Upper lobe of left lung (tissue), 6 donors: ENCODE measurements at regions not wholly inside any gene's neighbourhood (a gene's known extent, or its start where the extent isn't known, plus 50 kb on each side); places are given as distances from the start of the nearest gene placed in this dataset.

Experiments
- ATAC-seq, 2 donors: fragments of 200-7000 bp; cut with Tn5 transposase; one replicate each; pipeline ENCODE4 v1.9.1; 2022; ENCODE audit warnings: mild to moderate bottlenecking in 2 of 2, moderate library complexity in 2 of 2; ENCODE audit not compliant: low FRiP score in 2 of 2
- DNase-seq, 2 donors: peaks; one replicate each; pipeline ENCODE4 v3.0.0-alpha.2; 2019 to 2020
- H3K27ac ChIP-seq, 4 donors: fragments of 200-600 bp; sonication (generic); one replicate each; pipeline ENCODE4 v1.5.1; 2016 to 2019
- H3K27me3 ChIP-seq, 4 donors: fragments of 200-600 bp; sonication (generic); one replicate each; pipeline ENCODE4 v1.5.1; 2017 to 2019
- H3K36me3 ChIP-seq, 4 donors: fragments of 200-600 bp; sonication (generic); one replicate each; pipeline ENCODE4 v1.5.1; 2016 to 2019
- H3K4me1 ChIP-seq, 4 donors: fragments of 200-600 bp; sonication (generic); one replicate each; pipeline ENCODE4 v1.5.1; 2018 to 2019
- H3K4me3 ChIP-seq, 4 donors: fragments of 200-600 bp; sonication (generic); one replicate each; pipeline ENCODE4 v1.5.1; 2017 to 2019; ENCODE audit warnings: mild to moderate bottlenecking in 2 of 4, moderate library complexity in 1 of 4
- H3K9me3 ChIP-seq, 4 donors: fragments of 200-600 bp; sonication (generic); one replicate each; pipeline ENCODE4 v1.5.1; 2018 to 2019
- EP300 ChIP-seq, 4 donors: sonication (generic); formaldehyde crosslinking; IDR thresholded peaks; one replicate each; pipeline ENCODE4 v1.5.1; 2017; ENCODE audit warnings: antibody characterized with exemption in 4 of 4, control low read depth in 2 of 4
- POLR2A ChIP-seq, 4 donors: fragments of 450-650 bp; IDR thresholded peaks; one replicate each; pipeline ENCODE4 v1.5.1; 2016 to 2017; ENCODE audit warnings: antibody characterized with exemption in 4 of 4, mild to moderate bottlenecking in 2 of 4
- POLR2AphosphoS5 ChIP-seq, 2 donors: sonication (generic); formaldehyde crosslinking; IDR thresholded peaks; one replicate each; pipeline ENCODE4 v1.5.1; 2017; ENCODE audit warnings: antibody characterized with exemption in 2 of 2
- WGBS, 2 donors: methylation state at CpG; one replicate each; pipeline ENCODE4 v1.1.5; 2017 to 2018; 5-methylcytosine and 5-hydroxymethylcytosine counted together
- TF ChIP-seq, protein P1 (sequence below), 6 experiments: fragments of 450-650 bp in 4 of 6; fragments of 200-600 bp in 2 of 6; sonication (generic) in 2 of 6; IDR thresholded peaks; one replicate each; pipeline ENCODE4 v1.5.1; 2016 to 2019; ENCODE audit warnings: antibody characterized with exemption in 6 of 6
- donor health status: DM: no; HTN: no; CAD: no; lungs with moderate emphysema.
- donor health status: DM: no; HTN: yes; CAD: no; lungs with severe emphysema.

- H3K4me3 ChIP-seq = no peak overlapping the region
- no peaks in the 10 kb centered on the region for H3K36me3 ChIP-seq
- no peak for TF ChIP-seq POLR2AphosphoS5 (IDR thresholded peaks at IDR 0.05)
- no peak for TF ChIP-seq EP300 (IDR thresholded peaks at IDR 0.05)
- TF ChIP-seq POLR2A (IDR thresholded peaks at IDR 0.05) = no peak
- TF ChIP-seq, protein P1, sequence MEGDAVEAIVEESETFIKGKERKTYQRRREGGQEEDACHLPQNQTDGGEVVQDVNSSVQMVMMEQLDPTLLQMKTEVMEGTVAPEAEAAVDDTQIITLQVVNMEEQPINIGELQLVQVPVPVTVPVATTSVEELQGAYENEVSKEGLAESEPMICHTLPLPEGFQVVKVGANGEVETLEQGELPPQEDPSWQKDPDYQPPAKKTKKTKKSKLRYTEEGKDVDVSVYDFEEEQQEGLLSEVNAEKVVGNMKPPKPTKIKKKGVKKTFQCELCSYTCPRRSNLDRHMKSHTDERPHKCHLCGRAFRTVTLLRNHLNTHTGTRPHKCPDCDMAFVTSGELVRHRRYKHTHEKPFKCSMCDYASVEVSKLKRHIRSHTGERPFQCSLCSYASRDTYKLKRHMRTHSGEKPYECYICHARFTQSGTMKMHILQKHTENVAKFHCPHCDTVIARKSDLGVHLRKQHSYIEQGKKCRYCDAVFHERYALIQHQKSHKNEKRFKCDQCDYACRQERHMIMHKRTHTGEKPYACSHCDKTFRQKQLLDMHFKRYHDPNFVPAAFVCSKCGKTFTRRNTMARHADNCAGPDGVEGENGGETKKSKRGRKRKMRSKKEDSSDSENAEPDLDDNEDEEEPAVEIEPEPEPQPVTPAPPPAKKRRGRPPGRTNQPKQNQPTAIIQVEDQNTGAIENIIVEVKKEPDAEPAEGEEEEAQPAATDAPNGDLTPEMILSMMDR (IDR thresholded peaks at IDR 0.05) = no peak
- ATAC-seq (no peak), DNase-seq (no peak)
- 45 to 72% methylated on average over 1 of the region's 1 CpG for WGBS, 2 donors
- H3K4me1 ChIP-seq = no peaks in the 10 kb centered on the region
- no peak overlapping the region for H3K27ac ChIP-seq
- H3K27me3 ChIP-seq = no peaks in the 10 kb centered on the region
- H3K9me3 ChIP-seq = no peaks in the 10 kb centered on the region
Measured at GRCh38 chr3:94612631-94613030, 549.8 kb downstream of the NSUN3 start.

- no peak for TF ChIP-seq POLR2AphosphoS5 (IDR thresholded peaks at IDR 0.05)
- TF ChIP-seq POLR2A (IDR thresholded peaks at IDR 0.05) = no peak
- TF ChIP-seq, protein P1 (IDR thresholded peaks at IDR 0.05) = no peak
- DNase-seq (no peak), ATAC-seq (no peak)
- no peaks in the 10 kb centered on the region for H3K27me3 ChIP-seq
- WGBS, 2 donors = 64 to 78% methylated on average over 4 of the region's 4 CpGs
- no peaks in the 10 kb centered on the region for H3K4me1 ChIP-seq
- H3K27ac ChIP-seq = no peak overlapping the region
- H3K36me3 ChIP-seq = no peaks in the 10 kb centered on the region
- H3K4me3 ChIP-seq = no peak overlapping the region
- H3K9me3 ChIP-seq = no peaks in the 10 kb centered on the region
Measured at GRCh38 chr3:94614192-94614591, 551.3 kb downstream of the NSUN3 start.

GRCh38 chr3:94615275-94616065, 552.6 kb downstream of the NSUN3 start:
- Histone ChIP-seq H3K9me3 (no peaks in the 10 kb centered on the region), H3K36me3 (no peaks in the 10 kb centered on the region), H3K27me3 (no peaks in the 10 kb centered on the region), H3K4me1 (no peaks in the 10 kb centered on the region), H3K27ac (no peak overlapping the region), H3K4me3 (no peak overlapping the region)
- no peak for ATAC-seq
- WGBS, 2 donors = 50 to 68% methylated on average over 2 of the region's 2 CpGs
- DNase-seq = no peak
- TF ChIP-seq POLR2A (IDR thresholded peaks at IDR 0.05) = no peak
- TF ChIP-seq, protein P1 (IDR thresholded peaks at IDR 0.05) = no peak
- no peak for TF ChIP-seq POLR2AphosphoS5 (IDR thresholded peaks at IDR 0.05)
- TF ChIP-seq EP300 (IDR thresholded peaks at IDR 0.05) = no peak

- Histone ChIP-seq H3K36me3 (no peaks in the 10 kb centered on the region), H3K4me1 (no peaks in the 10 kb centered on the region), H3K4me3 (no peak overlapping the region), H3K9me3 (no peaks in the 10 kb centered on the region), H3K27me3 (no peaks in the 10 kb centered on the region), H3K27ac (no peak overlapping the region)
- DNase-seq (no peak), ATAC-seq (no peak)
- WGBS, 2 donors = 63 to 65% methylated on average over 2 of the region's 2 CpGs
- no peak for TF ChIP-seq POLR2AphosphoS5 (IDR thresholded peaks at IDR 0.05)
- no peak for TF ChIP-seq POLR2A (IDR thresholded peaks at IDR 0.05)
- TF ChIP-seq EP300 (IDR thresholded peaks at IDR 0.05) = no peak
- TF ChIP-seq, protein P1 (IDR thresholded peaks at IDR 0.05) = no peak
Measured at GRCh38 chr3:94616833-94617232, 554.0 kb downstream of the NSUN3 start.

DNA sequence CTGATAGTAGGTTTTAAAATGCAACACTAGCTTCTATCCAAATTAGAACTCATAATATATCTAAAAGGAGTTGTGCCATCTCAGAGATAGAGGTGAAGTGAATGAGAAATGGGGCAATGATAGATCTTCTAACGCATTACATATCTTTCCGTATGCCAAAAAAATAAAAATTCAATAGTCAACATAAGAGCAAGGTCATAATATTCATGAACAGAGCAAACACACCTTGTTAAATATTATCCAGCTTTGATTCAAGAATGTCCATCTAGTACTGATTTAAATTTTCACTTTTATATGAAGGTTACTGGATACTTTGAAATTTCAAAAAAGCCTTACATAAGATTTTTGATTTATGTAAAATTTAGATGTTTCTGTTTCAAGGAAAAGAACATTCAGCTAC, 554.5 kb downstream of the NSUN3 start:
- H3K4me1 ChIP-seq = no peaks in the 10 kb centered on the region
- WGBS, 2 donors = 73 to 75% methylated on average over 2 of the region's 2 CpGs
- H3K4me3 ChIP-seq = no peak overlapping the region
- DNase-seq (no peak), ATAC-seq (no peak)
- no peak overlapping the region for H3K27ac ChIP-seq
- no peaks in the 10 kb centered on the region for H3K9me3 ChIP-seq
- no peak for TF ChIP-seq POLR2A (IDR thresholded peaks at IDR 0.05)
- no peaks in the 10 kb centered on the region for H3K27me3 ChIP-seq
- H3K36me3 ChIP-seq = no peaks in the 10 kb centered on the region
